Fibroblast of the aortic adventitia (primary cell): ENCODE measurements at regions not wholly inside any gene's neighbourhood (a gene's known extent, or its start where the extent isn't known, plus 50 kb on each side); places are given as distances from the start of the nearest gene placed in this dataset.

Source experiments
- DNase-seq: peaks from one replicate; pipeline ENCODE4 v3.0.0-alpha.2; 2010; ENCODE audit warnings: low read depth
- H3K4me3 ChIP-seq: 2 replicates; pipeline ENCODE4 v1.5.1; 2011; ENCODE audit warnings: low read depth, mild to moderate bottlenecking, control low read depth, low read length, moderate library complexity
- CTCF ChIP-seq: IDR thresholded peaks from 2 replicates; pipeline ENCODE4 v1.5.1; 2011; ENCODE audit warnings: mild to moderate bottlenecking, low read length, control low read depth, inconsistent platforms; ENCODE audit not compliant: insufficient read depth

GRCh38 chr6:23424584-23424983 is 701.4 kb upstream of the NRSN1 start:
- TF ChIP-seq CTCF = no peak

GRCh38 chr6:23435126-23435525 is 690.9 kb upstream of the NRSN1 start:
- H3K4me3 ChIP-seq = no peak overlapping the region
- no peak for TF ChIP-seq CTCF
- DNase-seq = no peak

More at GRCh38 chr6:23424584-23424983, 701.4 kb upstream of the NRSN1 start:
- no peak overlapping the region for H3K4me3 ChIP-seq
- no peak for DNase-seq

- no peak for DNase-seq
- no peak overlapping the region for H3K4me3 ChIP-seq
These were observed 690.2 kb upstream of the NRSN1 start for GRCh38 chr6:23435798-23436197.

DNA sequence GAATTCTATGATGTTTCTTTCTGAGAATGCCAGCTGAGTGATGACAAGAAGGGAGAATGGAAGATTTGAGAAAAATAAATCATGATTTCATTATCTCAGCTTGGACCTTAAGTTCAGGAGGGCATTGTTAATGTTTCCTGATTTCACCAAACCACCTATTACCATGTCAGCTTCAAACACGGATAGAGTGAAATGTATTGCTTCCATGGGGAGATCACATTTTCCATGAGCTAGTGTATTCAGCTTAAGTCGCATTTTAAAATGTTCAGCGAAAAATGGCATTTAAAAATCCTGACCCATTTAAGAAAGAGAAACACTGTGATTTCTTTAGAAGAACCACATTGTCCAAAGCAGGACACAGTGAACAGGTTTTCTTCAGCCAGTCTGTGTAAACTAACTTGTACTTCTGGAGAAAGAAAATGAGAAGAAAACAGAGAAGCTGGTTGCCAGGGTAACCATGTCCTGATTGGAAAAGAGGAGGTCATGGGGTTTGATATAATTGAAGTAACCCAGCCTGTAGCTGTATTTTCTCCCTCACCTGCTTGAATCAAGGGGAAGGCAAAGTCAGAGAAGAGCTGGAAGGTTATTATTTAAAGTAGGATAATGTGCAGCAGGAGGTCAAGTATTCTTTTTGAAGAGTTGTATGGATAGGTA is 684.1 kb upstream of the NRSN1 start:
- DNase-seq = no peak
- H3K4me3 ChIP-seq = no peak overlapping the region
- no peak for TF ChIP-seq CTCF

More at GRCh38 chr6:23435798-23436197, 690.2 kb upstream of the NRSN1 start:
- no peak for TF ChIP-seq CTCF

DNA sequence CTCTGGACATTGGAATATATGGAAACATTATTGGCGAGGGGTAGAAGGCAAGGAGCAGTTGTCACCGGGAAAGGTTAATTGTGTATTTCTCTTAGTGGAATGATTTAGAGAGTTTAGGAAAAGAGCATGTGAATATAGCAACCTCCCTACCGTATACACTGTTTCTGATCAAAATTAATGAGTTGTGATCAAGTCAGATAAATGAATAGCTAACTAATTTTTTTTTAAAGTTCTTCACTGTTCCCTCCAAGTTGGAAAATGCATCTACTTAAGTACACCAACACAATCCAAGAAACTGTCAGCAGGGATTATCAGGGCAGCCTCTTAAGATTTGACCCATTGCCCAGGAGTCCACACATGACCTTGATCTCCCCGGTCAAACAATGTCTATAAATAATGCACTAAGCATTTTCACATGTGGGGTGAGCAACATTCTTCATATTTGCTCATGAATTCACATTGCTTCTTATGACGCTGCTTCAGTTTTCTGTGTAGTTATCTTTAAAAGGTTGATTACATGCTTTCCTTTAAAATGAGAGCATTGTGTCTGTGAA is 680.8 kb upstream of the NRSN1 start:
- H3K4me3 ChIP-seq = no peak overlapping the region

GRCh38 chr6:23446469-23446967 is 679.5 kb upstream of the NRSN1 start:
- H3K4me3 ChIP-seq = no peak overlapping the region
- peak; percentile 52 for DNase-seq
- TF ChIP-seq CTCF = peak; percentile 47

More for the DNA sequence above, 680.8 kb upstream of the NRSN1 start:
- no peak for TF ChIP-seq CTCF
- peak; percentile 48 for DNase-seq
